ENCODE measurements at regions not wholly inside any gene's neighbourhood (a gene's known extent, or its start where the extent isn't known, plus 50 kb on each side); places are given as distances from the start of the nearest gene placed in this dataset.
"Not testable (repeated sequence)": the region's sequence is repeated elsewhere in the genome, so short reads cannot be mapped to it uniquely, and the experiment has no call there.

DNA sequence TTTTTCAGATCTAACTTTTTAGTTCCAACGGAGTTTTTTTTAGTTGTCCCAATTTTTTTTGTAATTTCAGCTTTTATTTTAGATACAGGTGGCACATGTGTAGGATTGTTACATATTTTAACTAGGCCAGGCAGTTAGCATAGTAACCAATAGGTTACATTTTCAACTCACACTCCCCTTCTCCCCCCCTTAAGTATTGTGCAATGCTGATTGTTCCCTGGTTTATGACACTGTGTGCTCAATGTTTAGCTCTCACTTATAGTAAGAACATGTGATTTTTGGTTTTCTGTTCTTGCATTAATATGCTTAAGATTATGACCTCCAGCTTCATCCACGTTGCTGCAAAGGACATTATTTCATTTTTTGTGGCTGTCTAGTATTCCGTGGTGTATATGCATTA is 503.2 kb downstream of the CDH9 start:
- no peak for DNase-seq

DNA sequence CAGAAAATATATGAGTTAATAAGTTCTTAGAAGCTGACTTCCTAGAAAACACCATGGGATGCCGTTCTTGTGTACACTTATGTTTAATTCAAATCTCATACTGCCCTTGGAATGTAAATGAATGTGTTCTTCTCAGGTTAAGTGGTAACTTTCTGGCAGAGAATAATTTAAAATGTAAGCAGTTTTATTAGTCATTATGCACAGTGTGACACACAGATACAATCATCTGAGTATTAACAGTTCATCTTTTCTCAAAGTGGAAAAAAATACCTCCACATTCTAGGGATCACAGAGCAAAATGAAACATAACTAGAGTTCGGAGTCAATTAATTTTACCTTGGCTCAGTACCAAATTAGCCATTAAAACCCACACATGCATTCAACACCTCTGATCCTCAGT is 508.1 kb downstream of the CDH9 start:
- no peak for DNase-seq

DNA sequence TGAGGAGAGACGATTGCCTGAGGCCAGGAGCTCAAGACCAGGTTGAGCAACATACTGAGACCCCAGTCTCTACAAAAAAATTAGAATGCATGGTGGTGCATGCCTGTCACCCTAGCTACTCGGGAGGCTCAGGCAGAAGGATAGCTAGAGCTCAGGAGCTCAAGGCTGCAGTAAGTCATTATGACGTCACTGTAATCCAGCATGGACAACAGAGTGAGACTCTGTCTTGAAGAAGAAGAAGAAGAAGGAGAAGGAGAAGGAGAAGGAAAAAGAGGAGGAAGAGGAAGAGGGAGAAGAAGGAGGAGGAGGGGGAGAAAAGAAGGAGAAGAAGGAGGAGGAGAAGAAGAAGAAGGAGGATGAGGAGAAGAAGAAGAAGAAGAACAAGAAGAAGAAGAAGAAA is 519.1 kb downstream of the CDH9 start:
- no peak for DNase-seq

DNA sequence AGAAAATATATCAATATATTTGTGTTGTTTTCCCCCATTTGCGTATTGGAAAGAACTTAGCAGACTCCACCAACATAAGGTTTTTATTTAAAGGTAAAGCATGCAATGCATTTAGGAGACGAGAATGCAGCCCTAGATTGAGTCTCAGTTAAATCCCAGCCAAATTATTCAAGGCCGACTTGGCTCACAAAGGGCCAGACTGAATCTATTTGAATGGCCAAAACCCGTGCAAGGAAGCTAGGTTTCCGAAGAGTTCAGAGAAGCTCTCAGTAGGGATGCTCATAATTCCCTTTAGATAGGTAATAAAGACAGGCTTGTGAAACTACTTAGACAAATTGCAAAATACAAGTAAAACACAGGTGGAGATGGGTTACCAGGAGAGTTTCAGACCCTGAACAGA is 520.3 kb downstream of the CDH9 start:
- DNase-seq, result no peak

DNA sequence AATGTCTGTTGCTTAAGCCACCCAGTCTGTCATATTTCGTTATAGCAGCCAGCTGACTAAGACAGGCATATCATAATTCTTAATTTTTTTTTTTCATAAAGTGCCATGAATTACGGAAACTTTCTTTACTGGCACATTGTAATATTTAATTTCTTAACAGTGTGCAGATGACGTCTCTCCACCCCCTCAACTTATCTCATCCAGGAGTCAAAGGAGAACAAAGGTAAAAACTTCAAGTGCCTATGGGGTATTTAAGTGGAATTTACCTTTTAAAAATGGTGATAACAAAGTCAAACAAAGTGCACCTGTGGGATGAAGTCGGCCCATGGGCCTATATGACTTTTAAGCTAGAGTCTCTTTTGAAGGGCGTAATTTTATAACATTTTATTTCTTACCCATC is 539.4 kb downstream of the CDH9 start:
- no peak for DNase-seq

DNA sequence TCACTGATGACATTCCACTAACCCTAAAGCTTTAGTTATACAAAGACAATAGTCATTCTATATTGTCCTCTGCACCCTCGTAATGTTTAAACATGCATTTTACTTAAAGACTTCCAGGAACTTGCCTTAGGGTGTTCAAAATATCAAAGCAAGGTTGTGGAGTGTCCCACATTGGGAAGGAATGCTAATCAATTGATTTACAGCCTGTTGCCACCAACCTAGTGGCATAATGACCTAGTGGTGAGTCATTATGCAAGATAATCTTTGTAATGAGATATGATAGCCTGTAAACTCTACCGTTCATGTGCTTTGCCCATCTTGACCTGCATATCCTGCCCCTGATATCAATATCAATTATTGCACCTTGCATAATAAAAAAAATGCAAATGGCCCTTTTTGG is 542.9 kb downstream of the CDH9 start:
- no peak for DNase-seq

DNA sequence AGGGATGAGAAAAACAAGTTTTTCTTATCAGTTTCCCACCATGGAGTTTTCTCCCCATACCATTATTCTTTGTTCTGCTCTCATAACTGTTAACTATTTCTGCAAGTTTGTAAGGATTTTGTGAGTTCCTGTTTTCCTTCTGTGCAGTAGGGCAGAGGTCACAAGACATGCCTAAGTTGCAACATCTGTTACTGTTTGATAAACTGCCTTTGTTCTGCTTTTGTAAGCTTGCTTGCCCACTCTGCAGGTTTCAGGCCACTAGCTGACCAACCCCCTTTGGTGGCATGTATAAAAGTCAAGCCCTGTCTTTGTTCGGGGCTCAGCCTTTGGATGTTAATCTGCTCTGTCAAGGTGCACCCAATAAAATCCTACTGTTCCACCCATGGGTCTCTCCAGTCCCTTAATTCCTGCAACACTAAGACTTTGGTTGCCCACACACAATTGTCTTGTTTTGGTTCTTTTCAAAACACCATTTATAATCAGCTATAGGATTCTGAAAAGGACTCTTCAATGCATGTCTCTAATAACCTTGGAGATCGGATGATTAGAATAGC is 545.4 kb downstream of the CDH9 start:
- no peak for DNase-seq

DNA sequence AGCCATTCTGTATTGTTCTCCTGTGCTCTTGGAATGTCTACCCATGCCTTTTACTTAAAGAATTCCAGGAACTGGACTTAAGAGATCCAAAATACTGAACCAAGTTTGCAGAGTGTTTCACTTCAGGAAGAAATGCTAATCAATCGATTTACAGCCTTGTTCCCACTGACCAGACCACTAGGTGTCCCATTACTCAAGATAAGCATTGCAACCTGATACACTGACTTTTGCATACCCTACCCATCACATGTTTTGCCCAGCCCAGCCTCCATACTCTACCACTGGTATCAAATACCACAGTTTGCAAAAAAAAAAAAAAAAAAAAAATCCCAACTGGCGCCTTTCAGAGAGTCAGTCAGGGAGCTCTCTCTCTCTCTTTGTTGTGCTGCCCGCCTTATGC is 550.8 kb downstream of the CDH9 start:
- DNase-seq, result no peak

DNA sequence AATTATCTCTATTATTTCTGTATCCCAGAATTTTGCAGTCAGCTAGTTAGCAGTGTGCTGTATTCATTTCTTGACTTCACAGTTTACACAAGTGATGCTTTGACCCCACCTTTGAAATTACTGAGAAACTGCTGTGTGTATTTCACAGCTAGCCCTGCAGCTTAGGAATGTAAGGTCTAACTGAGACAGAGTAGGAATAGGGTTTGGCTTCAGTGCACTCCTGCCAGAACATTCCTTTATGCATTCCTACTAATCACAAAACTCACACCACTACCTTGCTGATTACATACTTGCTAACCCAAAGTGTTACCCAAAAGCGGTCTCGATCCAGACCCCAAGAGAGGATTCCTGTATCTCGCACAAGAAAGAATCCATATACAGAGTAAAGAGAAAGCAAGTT is 551.8 kb downstream of the CDH9 start:
- no peak for DNase-seq

DNA sequence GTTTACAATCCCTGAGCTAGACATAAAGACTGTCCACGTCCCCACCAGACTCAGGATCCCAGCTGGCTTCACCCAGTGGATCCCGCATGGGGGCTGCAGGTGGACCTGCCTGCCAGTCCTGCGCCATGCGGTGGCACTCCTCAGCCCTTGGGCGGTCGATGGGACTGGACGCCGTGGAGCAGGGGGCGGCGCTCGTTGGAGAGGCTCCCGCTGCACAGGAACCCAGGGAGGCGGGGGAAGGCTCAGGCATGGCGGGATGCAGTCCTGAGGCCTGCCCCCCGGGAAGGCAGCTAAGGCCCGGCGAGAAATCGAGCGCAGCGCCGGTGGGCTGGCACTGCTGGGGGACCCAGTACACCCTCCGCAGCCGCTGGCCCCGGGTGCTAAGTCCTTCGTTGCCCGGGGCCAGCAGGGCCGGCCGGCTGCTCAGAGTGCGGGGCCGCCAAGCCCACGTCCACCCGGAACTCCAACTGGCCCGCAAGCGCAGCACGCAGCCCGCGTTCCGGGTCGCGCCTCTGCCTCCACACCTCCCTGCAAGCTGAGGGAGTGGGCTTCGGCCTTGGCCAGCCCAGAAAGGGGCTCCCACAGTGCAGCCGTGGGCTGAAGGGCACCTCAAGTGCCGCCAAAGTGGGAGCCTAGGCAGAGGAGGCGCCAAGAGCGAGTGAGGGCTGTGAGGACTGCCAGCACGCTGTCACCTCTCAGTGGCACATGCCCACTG is 553.1 kb downstream of the CDH9 start:
- not testable (repeated sequence) for DNase-seq

DNA sequence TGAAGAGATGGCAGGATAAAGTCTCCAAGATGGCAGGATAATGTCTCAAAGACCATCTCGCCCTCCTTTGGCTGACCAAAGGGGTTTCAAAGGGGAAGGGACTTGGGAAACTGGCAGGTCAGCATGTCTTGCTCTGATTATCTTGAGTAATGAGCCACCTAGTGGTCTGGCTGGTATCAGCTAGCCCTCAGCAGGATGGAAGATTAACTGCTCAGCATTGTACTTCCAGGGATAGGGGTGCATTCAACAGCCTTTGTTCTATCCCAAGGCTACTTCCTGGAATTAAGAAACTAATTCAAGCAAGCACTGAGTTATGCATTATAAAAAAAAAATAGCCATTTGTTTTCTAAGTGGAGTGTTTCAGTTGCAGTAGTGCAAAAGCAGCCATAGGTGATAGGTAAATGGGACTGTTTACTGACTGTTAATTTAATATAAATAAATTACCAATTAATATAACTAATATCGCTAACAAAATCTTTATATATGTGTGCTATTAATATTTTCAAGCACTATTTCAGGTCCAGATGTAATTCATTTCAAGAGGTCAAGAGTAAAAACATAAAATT is 555.5 kb downstream of the CDH9 start:
- no peak for DNase-seq

DNA sequence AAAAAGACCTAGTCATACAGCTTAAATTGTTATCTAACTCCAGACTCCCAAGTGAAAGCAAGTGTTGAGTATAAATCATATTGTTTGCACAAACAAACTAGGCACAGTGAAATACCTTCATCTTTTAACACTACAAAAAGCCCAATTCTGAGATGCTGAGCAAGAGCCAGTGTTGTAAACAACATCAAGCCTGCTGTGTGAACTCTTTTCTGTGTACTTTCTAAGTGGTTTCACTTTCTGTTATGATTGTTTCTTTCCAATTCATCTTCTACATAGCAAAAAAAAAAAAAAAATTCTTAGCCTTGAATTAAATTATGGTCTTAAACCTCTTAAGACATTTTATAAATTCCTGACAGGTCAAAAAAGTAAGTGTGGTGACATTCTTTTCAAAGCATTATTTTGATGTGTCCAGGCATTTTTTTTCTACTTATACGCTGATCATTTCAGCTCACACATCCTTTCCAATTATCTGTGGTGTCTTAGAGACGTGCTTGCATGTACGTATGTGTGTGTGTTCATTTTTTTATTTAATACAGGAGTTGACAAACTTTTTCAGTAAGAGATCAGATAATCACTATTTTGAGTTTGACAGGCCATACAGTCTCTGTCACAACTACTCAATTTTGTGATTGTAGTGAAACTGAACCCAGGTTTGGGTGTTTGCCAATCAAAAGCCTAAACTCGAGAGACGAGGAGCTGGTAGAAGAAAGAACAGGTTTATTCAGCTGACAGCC is 556.1 kb downstream of the CDH9 start:
- no peak for DNase-seq

DNA sequence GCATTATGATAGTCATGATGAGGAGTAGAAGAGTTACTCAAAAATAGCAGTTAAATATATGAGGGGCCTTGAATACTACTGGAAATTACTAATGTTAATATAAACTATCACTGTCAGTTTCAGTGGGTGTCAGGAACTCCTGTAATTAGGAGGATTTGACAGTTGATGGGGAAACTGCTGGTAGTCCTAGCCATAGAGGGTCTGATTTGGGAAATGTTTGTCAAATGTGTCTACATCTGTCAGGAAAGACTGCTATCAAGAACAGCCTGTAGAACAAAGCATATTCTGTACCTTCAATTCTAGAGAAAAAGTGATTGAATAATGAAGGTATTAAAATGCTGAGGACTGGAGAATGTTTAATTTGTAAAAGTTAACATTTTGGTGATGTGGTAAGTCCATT is 567.9 kb downstream of the CDH9 start:
- no peak for DNase-seq

DNA sequence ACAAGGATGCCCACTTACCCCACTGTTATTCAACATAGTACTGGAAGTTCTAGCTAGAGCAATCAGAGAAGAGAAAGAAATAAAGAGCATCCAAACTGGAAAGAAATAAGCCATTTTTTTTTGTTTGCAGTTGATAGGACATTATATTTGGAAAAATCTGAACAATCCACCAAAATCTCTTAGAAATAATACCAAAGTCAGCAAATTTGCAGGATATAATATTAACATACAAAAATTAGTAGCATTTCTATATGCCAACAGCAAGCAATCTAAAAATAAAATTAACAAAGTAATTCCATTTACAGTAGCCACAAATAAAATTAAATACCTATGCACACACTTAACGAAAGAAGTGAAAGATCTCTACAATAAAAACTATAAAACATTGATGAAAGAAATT is 599.3 kb downstream of the CDH9 start:
- no peak for DNase-seq

DNA sequence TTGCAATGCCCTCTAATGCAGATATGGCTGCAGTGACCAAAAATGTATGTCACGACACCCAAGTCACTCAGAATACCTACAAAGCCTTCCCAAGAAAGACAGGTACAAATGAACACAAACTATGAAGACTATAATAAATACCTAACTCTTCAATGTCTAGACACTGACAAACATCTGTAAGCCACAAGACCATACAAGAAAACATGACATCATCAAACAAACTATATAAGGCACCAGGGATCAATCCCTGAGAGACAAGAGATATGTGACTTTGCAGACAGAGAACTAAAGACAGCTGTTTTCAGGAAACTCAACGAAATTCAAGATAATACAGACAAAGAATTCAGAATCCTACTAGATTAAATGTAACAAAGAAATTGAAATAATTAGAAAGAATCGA is 603.7 kb downstream of the CDH9 start:
- DNase-seq, result no peak

DNA sequence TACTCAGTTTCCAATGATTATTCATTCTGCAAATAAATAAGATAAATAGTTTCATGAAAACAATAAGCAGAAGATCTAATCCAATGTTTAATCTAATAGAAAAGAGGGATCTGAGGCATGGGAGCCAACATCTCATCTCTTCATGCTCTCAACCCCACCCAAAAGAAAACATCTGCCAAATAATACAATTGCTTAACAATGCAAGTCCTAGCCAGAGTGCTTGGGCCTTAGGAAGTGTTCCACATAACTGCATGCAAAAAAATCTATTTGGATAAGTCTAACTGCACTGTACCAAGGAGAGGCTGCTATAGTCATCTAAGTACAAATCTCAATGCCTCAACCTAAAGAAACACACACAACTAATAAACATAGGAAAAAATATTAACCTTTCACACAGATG is 606.0 kb downstream of the CDH9 start:
- no peak for DNase-seq

DNA sequence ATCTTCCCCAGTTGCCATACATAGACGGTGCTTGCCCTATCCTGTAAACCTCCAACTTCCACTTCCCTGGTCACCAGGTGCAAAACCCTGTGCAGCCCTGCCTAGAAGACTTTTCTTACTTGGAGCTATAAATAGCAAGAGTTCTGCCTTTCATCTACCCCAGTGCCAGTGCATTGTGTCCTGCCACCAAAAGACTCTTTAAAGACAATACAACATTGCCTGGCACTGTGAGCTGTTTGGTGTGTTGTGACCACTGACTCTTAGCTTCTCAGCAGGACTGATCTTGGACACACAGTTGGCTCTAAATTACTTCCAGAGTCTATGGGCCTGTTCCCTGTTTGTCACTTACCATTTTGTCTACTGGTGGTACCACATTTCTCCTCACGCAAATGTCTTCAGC is 608.1 kb downstream of the CDH9 start:
- DNase-seq, result no peak

DNA sequence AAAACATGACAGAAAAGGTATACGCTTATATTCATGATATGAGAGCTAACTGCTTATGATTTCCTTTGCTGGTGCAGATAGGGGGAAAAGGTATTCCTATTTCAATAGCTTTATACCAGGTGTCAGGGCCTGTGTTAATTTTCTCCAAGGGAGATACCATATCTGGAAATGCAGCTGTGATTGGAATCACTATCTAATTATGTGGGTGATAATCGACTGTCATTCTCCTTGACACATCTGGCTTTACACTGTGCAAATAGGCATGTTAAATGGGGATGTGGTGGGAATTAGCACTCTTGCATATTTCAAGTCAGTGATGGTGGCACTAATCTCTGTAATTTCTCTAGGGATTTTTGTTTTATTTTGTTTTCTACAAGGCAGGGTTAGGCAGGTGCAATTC is 611.1 kb downstream of the CDH9 start:
- DNase-seq, result no peak

DNA sequence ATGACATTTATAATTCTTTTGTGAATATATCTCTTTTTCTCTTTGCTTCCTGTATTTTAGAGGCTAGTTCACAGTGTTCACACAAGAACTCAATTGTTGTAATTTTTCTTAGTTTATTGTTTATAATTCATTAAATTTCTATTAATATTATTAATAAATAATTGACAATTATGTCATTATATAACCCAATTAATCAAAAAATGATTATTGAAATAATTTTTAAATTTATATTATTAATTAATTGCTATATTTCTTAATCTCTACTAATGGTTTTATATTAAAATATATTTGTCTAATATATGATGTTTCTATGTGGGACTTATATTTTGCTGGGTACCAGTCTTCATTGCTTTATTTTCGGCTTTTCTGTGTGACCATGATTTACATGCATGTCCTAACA is 618.4 kb downstream of the CDH9 start:
- DNase-seq, result no peak

DNA sequence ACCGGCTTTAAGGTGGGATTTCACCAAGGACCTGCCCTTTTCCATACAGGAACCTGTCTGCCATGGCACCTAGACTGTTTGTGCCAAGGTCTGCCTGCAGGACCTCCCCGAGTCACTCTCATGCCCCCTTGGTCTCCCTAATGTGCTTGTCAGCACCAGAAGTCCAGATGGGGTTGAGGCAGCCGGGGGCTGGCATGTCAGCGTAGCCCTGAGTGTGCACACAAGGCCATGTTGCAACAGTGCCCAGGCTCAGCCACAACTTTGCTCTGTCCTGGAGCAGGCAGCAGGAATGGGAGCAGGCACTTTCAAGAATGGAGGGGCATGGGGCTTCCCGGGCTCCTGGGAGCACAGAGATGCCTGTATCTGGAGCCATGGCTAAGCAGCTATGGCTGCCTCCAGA is 621.5 kb downstream of the CDH9 start:
- no peak for DNase-seq

DNA sequence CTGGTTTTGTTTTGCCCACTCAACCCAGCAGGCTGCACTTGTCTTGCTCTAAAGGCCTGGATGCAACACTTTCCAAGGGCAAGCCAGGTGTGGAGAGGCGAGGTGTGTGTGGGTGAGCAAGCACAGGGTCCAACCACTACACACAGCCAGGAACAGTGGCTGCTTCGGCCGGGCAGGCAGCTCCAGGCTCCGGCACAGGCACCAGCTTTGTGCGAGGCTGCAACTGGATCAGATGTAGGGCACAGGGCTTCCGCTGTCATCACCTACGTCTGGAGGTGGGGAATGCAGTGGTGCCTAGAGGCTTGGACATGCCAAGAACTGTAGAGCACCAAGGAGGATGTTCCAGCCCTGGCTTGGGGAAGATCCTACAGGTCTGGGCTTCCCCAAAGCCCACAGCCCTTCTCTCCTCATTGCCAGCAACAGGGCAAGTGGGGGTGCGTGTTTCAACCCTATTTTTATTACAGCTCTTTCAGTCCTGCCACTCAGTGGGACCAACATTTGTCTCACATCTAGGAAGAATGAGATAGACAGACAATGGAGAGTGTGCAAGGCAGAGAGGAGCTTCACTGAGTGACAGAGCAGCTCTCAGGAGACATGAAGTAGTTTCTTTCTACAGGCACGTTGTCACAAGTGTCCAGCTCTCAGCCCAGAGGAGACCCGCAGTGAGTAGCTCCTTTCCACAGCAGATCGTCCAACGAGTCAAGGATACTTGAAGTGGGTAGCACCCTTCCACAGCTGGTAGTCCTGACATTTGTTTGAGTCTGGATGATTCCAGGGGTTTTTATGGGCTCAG is 622.2 kb downstream of the CDH9 start:
- no peak for DNase-seq

DNA sequence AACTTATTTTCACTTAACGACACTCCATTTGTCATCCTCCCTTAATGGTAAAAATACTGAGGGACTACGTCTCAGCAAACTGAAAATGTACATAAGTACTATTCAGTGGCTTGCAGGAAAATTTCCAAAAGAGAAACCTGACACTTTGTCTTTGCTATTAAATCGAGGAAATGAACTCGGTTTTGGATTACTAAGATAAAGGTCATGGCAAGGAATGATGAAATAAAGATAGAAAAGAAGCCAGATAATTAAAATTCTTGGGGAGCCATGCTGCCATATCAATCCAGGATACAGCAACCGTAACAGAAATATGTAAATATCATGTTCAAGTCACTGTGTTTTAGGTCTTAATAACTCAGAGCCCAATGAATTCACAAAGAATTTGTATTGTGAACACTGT is 647.8 kb downstream of the CDH9 start:
- no peak for DNase-seq

DNA sequence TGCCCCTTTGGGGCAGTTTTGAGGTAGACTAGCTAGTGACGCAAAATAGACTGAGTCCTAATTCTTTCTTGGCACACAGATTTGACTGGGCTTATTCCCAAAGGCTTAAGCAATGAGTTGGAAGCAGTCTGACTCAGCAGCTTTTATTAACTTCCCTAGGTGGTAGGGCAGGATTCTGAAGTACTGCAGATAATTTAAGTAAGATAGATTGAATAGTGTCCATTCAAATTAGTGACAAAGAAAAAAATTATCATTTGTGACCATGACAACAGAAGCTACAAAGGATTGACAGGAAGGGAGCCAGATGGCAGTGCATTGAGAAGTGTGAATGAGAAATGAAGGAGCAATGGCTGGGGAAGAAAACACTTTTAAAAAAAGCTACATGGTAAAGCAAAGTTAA is 649.4 kb downstream of the CDH9 start:
- no peak for DNase-seq

DNA sequence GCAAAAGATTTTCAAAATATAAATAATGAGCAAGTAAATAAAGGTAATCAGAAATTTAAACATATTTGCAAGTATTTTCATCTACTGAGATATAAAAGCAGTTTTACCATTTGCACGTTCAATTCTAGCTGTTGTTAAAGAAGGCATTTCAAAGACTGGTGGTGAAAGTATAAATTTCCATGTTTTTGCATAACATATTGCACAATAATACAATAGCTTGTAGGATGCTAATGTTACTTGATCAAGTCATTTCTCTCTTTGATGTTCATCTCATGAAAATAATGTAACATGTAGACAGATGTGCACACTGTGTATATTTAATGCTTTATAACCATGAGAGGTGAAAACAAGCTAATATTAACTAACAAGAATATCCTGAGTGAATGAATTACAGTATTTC is 651.9 kb downstream of the CDH9 start:
- DNase-seq, result no peak

Data from NCI-H2227 treated with DMSO at 0.1 percent for 48 hours (cell line).